Choroid plexus epithelial cell (primary cell): ENCODE measurements at regions not wholly inside any gene's neighbourhood (a gene's known extent, or its start where the extent isn't known, plus 50 kb on each side); places are given as distances from the start of the nearest gene placed in this dataset.

Experiments used
- DNase-seq: peaks from one replicate; pipeline ENCODE4 v3.0.0-alpha.2; 2010; ENCODE audit warnings: low read depth
- H3K4me3 ChIP-seq: 2 replicates; pipeline ENCODE4 v1.5.1; 2011; ENCODE audit warnings: low read depth, mild to moderate bottlenecking, control low read depth, low read length, moderate library complexity
- TF ChIP-seq, protein P1 (sequence below): conservative IDR thresholded peaks from 2 replicates; pipeline ENCODE4 v1.5.1; 2011; ENCODE audit warnings: low read depth, mild to moderate bottlenecking, control low read depth, inconsistent platforms, low read length, moderate library complexity

DNA sequence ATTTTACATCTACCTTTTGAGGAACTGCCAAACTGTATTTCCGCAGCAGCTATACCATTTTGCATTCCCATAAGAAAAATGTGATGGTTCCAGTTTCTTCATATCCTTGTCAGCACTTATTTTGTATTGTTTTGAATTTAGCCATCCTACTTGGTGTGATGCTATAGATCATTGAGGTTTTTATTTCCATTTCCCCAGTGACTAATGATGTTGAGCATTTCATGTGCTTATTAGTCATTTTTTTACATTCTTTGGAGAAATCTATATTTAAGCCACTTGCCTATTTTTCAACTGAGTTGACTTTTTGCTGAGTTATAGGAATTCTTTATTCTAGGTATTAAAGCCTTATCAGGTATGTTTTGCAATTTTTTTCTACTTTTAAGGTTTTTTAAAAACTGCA, 347.6 kb upstream of the RARB start:
- TF ChIP-seq, protein P1, sequence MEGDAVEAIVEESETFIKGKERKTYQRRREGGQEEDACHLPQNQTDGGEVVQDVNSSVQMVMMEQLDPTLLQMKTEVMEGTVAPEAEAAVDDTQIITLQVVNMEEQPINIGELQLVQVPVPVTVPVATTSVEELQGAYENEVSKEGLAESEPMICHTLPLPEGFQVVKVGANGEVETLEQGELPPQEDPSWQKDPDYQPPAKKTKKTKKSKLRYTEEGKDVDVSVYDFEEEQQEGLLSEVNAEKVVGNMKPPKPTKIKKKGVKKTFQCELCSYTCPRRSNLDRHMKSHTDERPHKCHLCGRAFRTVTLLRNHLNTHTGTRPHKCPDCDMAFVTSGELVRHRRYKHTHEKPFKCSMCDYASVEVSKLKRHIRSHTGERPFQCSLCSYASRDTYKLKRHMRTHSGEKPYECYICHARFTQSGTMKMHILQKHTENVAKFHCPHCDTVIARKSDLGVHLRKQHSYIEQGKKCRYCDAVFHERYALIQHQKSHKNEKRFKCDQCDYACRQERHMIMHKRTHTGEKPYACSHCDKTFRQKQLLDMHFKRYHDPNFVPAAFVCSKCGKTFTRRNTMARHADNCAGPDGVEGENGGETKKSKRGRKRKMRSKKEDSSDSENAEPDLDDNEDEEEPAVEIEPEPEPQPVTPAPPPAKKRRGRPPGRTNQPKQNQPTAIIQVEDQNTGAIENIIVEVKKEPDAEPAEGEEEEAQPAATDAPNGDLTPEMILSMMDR: no peak
- DNase-seq: peak; percentile 28

DNA sequence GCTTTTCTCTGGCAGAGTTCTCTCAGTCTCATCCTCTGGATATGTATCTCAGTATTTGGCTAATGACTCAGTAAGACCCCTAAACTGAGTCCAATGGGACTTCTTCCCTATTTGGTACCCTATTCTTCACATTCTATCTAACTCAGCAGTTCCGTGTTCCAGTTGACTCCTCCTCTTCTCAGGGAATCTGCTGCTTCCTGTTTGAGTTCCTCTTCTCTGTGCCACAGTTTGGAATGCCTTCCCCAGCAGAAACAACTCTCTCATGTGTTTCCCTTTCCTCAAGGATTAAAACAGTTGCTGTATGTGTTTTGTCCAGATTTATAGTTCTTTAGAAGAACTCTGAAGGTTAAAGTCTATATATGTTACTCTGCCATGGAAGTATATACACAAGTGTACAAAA, 344.0 kb upstream of the RARB start:
- peak; percentile 8 for DNase-seq
- H3K4me3 ChIP-seq: no peak overlapping the region
- TF ChIP-seq, protein P1: no peak

More for the DNA sequence above, 347.6 kb upstream of the RARB start:
- no peak overlapping the region for H3K4me3 ChIP-seq

DNA sequence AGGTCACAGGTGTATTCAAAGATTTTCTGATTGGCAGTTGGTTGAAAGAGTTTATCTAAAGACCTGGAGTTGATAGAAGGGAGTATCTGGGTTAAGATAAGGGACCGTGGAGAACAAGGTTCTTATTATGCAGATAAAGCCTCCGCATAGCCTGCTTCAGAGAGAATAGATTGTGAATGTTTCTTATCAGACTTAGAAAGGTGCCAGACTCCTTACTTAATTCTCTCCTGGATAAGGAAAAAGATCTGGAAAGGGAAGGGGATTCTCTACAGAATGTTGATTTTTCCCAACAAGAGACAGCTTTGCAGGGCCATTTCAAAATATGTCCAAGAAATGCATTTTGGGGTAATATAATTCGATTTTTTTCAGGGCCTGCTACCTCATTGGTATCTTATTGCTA, 341.3 kb upstream of the RARB start:
- no peak overlapping the region for H3K4me3 ChIP-seq
- no peak for DNase-seq
- TF ChIP-seq, protein P1: no peak

DNA sequence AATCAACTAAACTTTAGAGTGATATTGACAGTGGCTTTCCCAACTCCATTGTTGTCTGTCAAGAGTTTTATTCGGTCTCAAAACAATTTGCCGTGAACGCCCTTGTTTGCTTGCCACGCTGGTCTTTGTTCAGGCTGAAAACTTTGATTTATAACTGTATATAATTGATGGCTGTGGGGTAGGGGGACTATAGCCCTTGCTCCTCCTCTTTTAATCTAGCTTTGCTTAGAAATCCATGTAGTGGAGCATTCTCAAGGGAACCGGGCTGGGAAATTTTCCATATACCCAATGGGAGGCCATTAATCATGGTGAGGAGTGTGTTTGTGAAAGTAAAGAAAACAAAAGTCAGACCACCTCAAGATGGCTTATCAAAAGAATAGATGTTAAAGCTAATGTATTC, 339.8 kb upstream of the RARB start:
- H3K4me3 ChIP-seq: no peak overlapping the region
- TF ChIP-seq, protein P1: no peak
- DNase-seq: peak; percentile 11

DNA sequence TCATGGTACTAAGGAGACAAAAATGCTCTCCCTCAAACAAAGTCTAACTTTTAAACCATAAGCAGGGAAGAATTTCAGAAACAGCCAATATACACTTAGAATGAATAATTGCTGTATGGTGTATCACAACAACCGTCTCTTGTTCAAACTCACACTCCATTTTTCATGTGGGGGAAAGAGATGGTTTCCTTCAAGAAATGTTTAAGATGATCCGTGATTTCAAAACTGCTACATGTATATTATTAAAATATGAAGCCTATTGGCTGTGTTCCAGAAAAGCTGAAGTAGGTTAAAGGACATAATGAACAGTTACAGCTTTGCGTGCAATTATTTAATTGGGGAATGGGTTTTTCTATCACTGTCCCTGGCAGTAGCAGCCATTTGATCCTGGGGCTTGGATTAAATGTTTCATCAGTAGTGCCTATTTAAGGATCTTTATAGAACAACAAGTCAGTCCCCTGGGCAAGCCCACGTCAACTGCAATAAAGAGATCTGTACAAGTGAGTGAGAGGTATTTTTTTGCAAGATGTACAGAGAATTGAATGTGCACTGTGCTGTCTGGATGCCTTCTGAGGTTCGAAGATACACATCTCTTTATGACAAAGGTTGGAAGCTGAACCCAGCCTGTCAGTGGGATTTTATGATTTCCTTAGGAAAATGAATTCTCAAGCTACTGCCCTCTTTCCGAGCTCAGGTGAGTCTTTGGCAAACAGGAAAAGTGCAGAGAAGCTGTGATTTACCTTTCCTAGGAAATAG, 337.2 kb upstream of the RARB start:
- H3K4me3 ChIP-seq: no peak overlapping the region
- no peak for DNase-seq
- TF ChIP-seq, protein P1: no peak

DNA sequence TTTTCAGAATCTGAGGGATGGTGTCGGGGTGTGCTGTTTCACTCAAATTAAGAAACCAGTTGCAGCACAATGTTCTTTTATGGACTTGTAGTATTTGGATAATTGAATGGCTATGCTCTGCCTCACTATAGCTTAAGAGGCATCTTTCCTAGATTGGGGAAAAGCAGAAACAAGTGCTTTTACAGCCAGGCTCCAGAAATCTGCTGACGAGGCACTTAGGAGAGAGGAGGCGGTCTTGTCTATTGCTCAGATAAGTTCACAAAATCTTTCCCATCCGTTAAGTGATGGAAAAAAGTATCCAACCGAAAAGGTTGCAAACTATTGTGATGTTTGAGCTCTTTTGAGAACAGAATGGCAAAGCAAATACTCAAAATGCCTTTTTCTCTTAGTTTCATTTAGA, 336.1 kb upstream of the RARB start:
- H3K4me3 ChIP-seq: no peak overlapping the region
- TF ChIP-seq, protein P1: no peak
- DNase-seq: no peak
